HL-60 (cell line): ENCODE measurements at regions not wholly inside any gene's neighbourhood (a gene's known extent, or its start where the extent isn't known, plus 50 kb on each side); places are given as distances from the start of the nearest gene placed in this dataset.

Source experiments
- CTCF ChIP-seq: IDR thresholded peaks from one replicate; pipeline ENCODE4 v1.5.1; 2011; ENCODE audit warnings: low read length, control low read depth, inconsistent platforms; ENCODE audit not compliant: insufficient read depth
- GABPA ChIP-seq: IDR thresholded peaks from 2 replicates; pipeline ENCODE4 v1.6.1; 2012; ENCODE audit warnings: low read depth
- POLR2AphosphoS5 ChIP-seq: IDR thresholded peaks from 2 replicates; pipeline ENCODE4 v1.6.1; 2012; ENCODE audit warnings: low read depth

DNA sequence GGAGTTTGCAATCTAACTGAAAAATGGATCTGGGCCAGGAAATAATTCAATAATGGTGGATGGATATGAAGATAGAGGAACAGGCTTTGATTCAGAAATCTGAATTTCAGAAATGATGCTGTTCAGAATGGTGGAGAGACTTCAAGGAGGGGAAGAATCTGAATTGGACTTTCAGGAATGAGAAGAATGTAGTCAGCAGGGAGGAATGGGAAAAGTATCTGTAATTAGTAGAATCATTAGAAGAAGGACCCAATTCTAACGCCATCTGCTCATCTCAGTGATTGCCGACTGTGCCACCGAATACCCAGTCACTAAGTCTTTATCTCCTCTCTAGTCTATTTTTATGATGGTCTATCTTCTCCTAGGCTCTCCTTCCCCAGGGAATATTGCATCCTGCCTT, 363.2 kb downstream of the GALC start:
- no peak for TF ChIP-seq CTCF
- no peak for TF ChIP-seq POLR2AphosphoS5
- TF ChIP-seq GABPA: no peak
